PC-9 (cell line): ENCODE measurements at regions not wholly inside any gene's neighbourhood (a gene's known extent, or its start where the extent isn't known, plus 50 kb on each side); places are given as distances from the start of the nearest gene placed in this dataset.

Source experiments
- EZH2 ChIP-seq: fragments of 200-600 bp; sonication (generic); IDR thresholded peaks from 2 replicates; pipeline ENCODE4 v1.8.0; 2017; ENCODE audit warnings: antibody characterized with exemption, low read depth
- TF ChIP-seq, protein P1 (sequence below): fragments of 200-600 bp; sonication (generic); conservative IDR thresholded peaks from 2 replicates; pipeline ENCODE4 v1.6.1; 2017; ENCODE audit warnings: mixed run types, antibody characterized with exemption, mild to moderate bottlenecking, moderate library complexity

DNA sequence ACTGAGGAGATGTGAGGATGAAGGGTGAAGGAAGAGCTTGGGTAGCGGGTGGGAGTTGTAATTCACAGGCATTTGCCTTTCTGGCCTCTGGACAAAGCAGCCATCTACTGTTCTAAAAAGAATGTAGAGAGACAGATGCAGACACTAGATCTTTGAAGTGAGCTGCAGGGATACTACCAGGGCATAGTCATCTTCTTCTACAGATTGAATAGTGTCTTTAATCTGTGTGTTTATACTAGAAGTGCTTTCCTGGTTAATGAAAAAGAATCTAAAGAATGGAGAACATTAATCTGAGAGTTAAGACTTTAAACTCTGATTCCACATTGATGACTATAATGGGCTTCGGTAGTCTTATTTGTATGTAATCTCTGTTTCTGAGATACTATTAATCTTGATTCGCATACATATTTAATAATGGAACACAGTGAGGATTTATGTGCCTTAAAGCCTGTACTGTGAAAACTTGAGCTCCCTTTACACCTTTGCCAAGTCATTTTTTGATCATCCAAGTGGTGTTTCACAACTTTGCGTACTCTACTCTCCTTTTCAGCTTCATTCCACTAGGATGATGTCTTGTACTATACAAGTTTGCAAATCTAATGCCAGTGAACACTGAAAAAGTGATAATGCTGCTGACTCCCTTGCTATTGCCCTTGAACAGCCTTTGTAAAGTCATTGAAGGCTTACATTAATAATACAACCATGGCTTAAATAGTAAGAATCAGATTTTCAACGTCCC, 2199.4 kb upstream of the PCDH20 start:
- TF ChIP-seq, protein P1, sequence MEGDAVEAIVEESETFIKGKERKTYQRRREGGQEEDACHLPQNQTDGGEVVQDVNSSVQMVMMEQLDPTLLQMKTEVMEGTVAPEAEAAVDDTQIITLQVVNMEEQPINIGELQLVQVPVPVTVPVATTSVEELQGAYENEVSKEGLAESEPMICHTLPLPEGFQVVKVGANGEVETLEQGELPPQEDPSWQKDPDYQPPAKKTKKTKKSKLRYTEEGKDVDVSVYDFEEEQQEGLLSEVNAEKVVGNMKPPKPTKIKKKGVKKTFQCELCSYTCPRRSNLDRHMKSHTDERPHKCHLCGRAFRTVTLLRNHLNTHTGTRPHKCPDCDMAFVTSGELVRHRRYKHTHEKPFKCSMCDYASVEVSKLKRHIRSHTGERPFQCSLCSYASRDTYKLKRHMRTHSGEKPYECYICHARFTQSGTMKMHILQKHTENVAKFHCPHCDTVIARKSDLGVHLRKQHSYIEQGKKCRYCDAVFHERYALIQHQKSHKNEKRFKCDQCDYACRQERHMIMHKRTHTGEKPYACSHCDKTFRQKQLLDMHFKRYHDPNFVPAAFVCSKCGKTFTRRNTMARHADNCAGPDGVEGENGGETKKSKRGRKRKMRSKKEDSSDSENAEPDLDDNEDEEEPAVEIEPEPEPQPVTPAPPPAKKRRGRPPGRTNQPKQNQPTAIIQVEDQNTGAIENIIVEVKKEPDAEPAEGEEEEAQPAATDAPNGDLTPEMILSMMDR: no peak
- TF ChIP-seq EZH2: no peak
